ENCODE measurements at regions not wholly inside any gene's neighbourhood (a gene's known extent, or its start where the extent isn't known, plus 50 kb on each side); places are given as distances from the start of the nearest gene placed in this dataset.

- no peak for TF ChIP-seq EZH2 (IDR thresholded peaks at IDR 0.05; ENCODE audit: insufficient read depth, low read length)
- TF ChIP-seq, protein P1, sequence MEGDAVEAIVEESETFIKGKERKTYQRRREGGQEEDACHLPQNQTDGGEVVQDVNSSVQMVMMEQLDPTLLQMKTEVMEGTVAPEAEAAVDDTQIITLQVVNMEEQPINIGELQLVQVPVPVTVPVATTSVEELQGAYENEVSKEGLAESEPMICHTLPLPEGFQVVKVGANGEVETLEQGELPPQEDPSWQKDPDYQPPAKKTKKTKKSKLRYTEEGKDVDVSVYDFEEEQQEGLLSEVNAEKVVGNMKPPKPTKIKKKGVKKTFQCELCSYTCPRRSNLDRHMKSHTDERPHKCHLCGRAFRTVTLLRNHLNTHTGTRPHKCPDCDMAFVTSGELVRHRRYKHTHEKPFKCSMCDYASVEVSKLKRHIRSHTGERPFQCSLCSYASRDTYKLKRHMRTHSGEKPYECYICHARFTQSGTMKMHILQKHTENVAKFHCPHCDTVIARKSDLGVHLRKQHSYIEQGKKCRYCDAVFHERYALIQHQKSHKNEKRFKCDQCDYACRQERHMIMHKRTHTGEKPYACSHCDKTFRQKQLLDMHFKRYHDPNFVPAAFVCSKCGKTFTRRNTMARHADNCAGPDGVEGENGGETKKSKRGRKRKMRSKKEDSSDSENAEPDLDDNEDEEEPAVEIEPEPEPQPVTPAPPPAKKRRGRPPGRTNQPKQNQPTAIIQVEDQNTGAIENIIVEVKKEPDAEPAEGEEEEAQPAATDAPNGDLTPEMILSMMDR (IDR thresholded peaks at IDR 0.05; ENCODE audit: insufficient read depth, low read depth, low read length) = no peak
These were observed 56.3 kb upstream of the SPATA31E1 start for GRCh38 chr9:87826331-87826730.
